UCSD-AML1 (cell line): ENCODE measurements at regions not wholly inside any gene's neighbourhood (a gene's known extent, or its start where the extent isn't known, plus 50 kb on each side); places are given as distances from the start of the nearest gene placed in this dataset.

ENCODE experiments used
- DNase-seq: peaks from one replicate; lab custom pipeline; 2025; ENCODE audit not compliant: unreplicated experiment; lab: John Stamatoyannopoulos, UW

DNA sequence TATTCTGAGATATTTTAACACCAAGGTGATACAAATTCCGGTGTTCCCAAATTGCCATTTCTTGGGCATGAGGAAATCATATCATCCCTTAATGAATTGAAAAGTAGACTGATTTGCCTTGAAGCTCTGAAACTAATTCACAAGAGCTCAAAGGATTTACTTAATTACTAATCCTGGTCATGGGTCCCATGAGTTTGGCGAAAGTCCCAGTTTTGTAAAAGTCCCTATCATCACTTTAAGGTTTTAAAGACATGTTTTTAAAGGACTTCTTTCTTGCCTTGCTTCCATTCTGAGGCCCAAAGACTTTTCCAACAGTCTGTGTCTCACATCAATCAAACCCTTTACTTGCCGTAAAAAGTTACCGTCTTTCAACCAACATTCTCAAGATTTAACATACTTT, 377.9 kb downstream of the DNAJB9 start:
- no peak for DNase-seq

DNA sequence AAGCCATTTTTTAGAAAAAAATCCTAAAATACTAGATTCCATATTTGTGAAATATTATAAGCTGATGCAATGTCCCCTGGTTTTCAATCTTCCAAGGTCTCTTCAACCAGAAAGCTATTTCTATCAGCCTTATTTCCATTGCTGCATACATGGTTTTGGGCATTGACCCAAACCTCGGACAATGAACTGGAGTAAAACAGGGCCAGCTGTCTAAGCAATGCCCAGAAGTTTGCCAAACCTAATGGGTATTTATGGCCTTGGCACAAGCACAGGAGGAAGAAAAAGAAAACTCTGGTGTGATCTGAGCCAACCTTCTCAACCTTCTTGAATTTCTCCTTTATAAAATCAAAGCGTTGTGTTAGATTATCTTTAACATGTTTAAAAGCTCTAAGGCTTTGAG, 402.3 kb downstream of the DNAJB9 start:
- no peak for DNase-seq

DNA sequence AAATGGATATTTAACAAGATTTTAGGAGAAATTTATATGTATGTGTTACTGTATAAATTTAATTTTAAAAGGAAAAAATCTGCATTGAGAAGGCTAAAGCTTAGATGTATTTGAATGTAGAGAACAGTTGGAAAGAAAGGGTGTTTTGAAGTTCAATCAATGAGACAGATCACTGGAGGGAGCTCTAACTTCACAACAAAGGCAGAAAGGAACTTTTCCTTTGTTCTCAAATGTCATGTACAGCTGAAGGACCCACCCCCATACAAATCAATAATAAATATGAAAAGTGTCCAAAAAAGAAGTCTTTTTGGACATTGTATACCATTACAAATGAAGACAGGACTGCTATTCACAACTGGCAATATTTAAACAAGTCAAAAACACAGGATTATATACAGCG, 403.4 kb downstream of the DNAJB9 start:
- DNase-seq: no peak

DNA sequence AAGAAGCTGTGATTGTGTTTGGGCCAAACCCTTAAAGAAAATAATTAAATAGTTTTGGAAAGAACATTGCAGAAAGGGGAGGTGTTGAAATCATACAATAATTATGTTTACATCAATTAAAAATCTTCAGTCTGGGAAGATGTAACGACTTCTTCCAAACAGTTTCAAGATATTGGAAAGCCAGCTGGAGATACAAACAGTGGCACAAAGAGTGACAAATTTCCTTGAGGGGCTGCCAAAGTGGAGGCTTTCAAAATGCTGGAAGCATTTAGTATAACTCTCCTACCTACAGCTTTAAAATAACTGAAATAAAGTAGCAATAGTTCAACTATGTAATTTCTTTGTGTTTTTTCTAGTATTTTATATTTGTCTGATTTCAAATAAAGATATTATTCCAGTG, 405.0 kb downstream of the DNAJB9 start:
- DNase-seq: no peak

DNA sequence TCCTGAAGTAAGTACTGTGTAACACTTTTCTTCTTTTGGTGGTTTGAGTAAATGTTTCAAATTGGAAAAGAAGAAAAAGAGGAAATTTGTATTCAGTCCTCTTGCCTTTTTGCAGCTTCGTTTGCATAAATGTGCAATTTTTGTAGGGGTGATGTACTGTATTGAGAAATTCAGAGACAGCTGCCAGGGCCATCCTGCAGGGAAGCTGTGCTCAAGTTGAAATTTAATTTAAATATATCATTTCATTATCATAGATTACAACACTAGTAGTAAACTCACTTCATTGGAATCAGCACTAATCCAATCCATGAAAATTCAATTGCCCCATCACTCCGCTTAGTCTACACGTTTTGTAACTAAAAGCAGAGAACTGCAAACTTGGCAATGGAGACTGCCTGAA, 415.4 kb downstream of the DNAJB9 start:
- DNase-seq: no peak

DNA sequence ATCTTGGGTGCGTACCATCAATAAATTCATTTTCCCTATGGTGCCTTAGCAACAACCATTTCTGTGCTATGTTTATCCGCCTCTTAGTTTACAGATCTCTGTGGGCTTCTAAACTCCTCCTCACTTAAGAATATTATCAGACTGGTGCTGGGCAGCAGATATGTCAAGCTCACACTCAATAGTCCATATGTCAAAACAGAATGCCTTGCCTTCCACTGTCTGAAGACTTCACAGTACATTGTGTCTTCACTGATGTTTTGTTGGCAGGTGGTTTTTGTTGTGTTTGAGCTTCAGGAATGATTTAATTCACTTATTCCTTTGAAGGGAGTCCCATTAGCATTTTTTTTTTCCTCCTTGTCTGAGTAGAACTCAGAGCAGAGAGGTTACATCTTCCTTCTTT, 419.6 kb downstream of the DNAJB9 start:
- DNase-seq: no peak

DNA sequence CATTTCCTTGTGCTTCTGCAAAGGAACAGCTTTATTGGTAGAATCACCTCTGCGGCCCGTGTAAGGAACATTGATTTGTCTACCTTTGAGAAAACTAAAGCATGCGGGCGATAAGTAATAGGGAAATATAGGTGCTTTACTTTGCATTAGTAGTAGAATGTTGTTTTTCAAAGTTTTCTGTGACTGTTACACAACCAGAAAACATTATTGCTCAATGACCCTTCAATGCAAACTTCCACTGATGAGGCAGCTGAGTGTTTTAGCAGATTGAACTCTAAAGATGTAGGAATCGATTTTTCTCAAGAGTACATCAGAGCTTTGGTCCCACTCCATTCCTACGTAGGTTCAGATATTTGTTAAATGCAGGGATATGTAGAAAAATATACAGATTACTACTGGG, 427.8 kb downstream of the DNAJB9 start:
- DNase-seq: no peak

DNA sequence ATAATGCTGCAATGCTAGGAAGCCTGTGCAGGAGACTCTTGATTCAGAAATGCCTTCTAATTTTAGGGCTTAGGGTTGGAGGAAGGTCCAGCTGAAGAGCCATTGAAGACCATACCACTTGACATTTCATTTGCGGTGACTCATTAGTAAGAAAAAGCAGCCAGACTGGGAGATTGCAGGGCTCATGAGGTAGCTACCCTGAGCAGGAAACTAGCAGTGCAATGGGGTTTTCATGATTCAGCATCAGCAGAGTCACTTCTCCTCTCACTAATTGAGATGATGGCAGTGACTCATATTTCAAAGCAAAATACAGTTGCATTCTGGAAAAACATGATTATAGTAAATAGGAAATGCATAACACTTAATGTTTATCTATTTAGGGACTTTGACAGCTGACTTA, 434.1 kb downstream of the DNAJB9 start:
- DNase-seq: no peak

DNA sequence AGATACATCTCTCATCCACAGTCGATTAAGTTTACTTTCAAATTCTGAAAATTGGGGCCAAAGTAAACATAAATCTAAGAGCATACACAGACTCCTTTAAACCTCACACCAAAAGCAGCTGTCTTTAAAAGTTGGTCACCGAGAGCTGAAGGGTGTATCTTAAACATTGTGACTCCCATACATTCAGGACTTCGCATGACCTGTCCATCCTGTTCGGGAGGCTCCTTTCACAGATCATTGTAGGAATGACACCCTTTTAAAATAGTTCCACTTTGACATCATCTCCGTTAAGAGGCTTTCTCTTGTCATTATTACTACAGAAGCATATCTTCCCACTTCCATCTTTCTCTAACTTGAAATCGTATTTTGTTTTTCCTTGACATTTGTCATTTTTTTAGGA, 440.0 kb downstream of the DNAJB9 start:
- DNase-seq: no peak

DNA sequence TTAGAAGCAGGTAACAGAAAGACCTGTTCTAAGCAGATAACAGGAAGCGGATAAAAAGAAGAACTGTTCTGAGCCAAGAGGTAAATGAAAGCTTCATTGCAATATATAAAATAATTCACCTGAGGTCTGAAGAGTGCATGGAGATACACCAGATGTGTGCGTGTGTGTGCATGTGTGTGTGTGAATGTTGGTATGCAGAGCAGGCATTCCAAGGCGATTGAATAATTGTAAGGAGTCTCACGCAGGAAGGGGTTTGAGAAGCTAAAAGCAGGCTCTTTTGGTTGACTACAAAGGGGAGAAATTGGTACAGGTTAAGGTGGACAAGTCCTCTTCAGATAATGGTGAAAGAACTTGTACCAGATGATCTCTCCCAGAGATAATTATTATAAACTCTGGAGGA, 450.6 kb downstream of the DNAJB9 start:
- no peak for DNase-seq

DNA sequence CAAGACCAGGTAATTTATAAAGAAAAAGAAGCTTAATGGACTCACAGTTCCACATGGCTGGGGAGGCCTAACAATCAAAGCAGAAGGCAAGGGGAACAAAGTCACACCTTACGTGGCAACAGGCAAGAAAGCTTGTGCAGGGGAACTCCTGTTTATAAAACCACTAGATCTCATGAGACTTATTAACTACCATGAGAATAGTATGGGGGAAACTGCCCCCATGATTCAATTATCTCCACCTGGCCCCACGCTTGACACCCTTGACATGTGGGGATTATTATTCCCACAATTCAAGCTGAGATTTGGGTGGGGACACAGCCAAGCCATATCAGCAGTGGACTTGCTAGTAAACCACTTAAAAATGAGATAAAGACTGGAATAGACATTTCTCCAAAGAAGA, 451.7 kb downstream of the DNAJB9 start:
- no peak for DNase-seq

DNA sequence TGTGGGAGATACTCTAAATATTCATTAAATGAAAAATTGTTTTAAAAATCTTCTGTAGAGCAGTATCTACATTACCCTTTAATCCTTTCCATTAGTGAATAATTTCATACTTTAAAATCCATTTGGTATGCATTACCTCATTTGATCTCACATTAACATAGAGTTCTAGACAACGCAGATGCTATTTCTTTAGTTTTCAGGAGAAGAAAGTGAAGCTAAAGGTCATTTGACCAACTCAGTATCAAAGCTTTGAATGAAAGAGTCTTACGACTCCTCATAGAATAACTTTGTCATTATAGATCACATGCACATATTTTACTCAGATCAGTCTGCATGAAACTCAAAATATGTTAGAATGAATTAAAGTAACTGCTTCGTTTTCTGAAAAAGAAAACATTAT, 460.2 kb downstream of the DNAJB9 start:
- no peak for DNase-seq

DNA sequence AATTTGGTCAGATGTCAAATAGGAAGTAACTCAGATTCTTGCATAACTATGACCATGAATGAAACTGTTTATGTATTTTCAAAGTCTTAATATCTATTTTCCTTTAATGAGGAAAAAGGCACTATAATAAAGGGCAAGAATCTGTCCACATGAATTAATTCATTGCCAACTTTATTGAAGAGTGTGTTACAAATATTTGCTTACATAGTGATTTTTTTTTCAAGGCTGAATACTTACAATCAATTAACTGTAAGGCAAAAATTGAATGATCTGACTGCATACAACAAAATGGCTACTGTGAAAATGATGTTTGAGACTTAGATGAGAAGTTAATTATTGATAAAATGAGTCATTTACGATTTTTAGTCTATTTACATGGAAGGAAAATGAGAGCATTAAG, 475.0 kb downstream of the DNAJB9 start:
- no peak for DNase-seq

DNA sequence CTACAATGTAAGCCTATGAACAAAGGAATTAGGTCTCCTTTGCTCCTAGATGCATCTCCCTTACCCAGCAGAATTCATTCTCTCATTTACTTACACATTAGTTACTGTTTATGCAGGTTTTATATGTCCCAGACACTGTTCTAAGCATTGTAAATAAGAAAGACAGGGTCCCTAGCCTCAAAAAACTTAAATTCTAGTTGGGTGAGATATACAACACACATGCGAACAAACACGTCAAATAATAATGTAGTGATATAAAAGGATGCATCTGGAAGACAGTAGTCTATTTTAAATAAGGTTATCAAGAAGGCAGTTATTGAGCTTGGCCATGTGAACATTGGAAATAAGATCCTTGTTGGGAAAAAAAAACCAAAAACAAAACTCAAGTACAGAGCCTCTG, 479.7 kb downstream of the DNAJB9 start:
- DNase-seq: no peak

DNA sequence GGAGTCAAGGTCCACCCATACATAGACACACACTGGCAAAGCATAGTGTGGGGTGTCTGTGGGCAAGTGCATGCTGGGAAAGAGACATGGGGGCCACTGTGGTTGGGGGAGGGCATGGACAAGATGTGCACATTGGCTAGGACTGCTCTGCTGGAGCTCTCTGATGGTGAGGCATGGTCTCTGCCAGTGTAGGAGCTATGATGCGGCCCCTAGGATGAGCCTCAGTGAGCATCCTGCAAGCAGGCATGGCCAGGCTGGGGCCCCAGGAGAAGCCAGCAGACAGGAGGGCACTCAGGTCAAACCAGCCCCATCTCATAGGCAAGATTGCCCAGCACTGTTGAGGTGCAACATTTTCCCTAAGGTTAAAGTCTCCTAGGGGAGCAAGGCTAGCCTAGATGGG, 489.4 kb downstream of the DNAJB9 start:
- no peak for DNase-seq

DNA sequence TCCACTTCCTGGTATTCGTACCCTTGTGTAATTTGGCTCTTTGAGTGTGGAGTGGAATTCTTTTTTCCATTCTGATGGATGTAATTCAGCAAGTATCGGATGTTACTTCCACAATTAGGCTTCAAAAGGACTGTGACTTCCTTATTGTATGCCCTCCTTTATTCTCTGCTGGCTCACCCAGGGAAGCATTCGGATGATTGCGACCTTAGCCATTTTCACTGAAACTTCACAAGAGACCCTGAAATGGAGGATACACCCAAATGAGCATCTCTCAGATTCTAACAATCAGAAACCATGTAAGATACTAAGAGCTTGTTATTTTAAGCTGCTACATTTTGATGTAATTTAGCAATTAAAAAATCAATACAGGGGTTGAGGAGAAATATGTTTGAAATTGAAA, 493.1 kb downstream of the DNAJB9 start:
- DNase-seq: no peak

DNA sequence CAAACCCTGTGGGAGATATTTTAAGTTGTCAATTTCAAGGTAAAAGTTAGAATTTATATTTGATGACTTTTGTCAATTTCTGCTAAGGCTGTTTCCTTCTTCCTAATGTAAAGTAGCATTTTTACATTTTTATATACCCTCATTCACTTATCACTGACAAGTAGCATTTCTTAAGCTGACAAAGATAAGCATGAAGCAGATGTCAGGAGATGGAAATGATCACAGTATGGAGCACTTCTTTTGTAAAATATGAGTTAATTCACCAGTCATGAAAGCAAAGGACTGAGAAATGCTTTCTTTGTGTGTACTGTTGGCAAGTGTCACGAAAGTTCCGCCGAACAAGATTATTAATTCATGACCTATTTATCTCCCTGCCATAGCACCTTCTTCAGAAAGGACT, 503.9 kb downstream of the DNAJB9 start:
- DNase-seq: no peak

DNA sequence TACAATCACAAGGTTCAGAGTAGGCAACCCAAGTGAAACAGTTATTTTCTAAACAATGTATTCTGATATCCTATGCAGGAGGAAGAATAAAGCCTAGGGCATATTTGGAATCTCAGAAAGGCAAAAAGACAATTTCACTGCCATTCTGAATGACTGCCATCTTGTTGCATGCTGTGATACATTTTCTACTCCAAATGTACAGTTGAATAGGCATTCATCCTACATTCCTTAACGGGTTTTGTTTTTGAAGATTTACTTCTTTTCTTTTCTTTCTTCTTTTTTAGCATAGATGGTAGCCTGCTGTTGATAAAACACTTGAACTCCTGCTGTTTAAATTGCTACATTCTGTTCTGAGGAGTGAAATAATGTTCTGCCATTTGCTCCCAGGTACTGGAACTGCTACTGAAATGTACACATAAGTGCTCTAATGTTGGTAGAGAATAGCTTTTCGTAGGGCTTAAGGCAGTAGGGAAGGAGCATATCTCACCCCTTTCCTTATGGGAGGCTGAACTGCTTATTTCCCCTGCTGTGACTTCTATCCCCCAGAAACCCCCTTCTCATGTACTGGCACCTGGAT, 506.8 kb downstream of the DNAJB9 start:
- DNase-seq: no peak

DNA sequence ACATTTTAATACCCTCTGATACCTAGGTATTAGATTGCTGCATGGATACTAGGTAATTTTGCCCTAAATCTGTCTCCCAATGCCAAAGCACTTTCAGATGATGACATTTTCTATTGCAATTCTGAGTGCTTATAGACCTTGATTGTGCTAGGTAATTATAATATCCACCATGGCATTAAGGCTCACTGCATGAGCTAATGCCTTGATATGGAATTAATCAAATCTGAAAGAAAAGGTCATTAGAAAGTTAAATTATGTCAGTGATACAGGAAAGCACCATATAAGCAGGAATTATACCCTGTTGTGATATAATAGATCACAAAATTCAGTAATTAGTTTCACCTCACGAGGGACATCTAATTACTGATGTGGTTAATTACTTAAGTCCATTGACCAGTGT, 521.4 kb downstream of the DNAJB9 start:
- DNase-seq: no peak

DNA sequence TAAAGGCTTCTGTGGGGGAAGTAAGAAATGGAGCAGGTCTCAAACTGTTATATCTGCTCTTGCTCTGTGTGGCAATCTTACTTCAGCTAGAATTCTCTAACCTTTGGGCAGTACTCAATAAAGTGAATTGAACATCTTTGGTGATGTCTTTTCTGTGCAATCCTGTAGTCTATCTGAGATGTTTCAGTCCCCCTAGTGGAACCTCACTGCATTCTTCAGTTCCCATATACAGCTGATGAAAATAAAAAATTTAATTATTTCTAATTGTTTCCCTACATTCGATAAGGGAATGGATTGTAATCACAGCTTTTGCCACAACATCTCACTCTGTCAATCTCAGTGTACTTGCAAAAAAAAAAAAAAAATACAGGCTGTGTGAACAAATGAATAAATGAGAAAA, 522.6 kb downstream of the DNAJB9 start:
- DNase-seq: no peak

DNA sequence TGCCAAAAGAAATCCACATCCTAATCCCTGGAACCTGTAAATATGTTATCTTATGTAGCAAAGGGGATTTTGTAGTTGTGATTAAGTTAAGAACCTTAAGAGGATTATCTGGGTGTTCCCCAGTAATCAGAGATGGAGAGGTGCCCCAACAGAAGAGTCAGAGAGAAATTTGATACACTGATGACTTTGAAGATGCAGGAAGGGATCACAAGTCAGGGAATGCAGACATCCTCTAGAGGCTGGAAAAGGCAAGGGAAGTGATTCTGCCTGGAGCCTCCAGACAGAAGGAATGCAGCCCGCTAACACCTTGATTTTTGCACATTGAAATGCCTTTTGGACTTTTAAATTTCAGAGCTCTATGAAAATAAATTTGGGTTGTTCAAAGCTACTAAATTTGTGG, 531.7 kb downstream of the DNAJB9 start:
- DNase-seq: no peak

DNA sequence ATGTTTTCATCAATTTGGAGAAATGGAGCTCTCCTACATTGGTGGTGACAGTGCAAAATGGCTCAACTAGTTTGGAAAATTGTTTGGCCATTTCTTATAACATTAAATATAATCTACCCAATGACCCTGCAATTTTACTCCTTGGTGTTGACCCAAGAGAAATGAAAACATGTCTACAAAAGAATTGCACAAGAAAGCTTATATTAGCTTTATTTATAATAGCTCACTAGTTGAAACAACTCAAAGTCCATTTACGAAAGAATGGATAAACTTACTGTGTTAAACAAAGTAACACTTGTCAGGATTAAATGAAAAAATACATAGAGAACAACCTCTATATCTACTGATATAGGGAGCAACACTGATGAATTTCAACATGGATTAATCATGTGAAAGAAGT, 539.9 kb downstream of the DNAJB9 start:
- DNase-seq: no peak

DNA sequence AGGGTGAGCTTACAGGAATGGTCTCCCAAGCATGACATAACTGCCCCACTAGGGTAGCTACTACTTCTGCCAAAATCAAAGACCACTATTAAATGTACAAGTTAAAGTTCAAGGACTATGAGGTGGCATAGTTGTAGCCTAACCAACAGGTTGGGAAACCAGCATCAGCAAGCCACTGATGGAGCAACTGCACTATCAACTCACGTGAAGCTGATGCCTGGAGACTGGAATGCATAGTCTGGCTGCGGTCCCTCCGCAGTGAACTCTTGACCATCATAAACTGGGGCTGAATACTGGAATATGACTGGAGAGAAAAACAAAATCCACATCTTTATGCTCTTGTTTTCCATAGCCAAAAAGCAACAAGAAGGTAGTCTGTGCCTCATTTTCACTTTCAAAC, 541.4 kb downstream of the DNAJB9 start:
- DNase-seq: no peak
